ENCODE measurements at regions not wholly inside any gene's neighbourhood (a gene's known extent, or its start where the extent isn't known, plus 50 kb on each side); places are given as distances from the start of the nearest gene placed in this dataset.

GRCh38 chr3:67860429-67860828, 206.0 kb upstream of the SUCLG2 start:
- WGBS, 5 donors: 87 to 93% (median 88%) methylated on average over 3 of the region's 3 CpGs
- TF ChIP-seq POLR2AphosphoS5 (IDR thresholded peaks at IDR 0.05): no peak
- TF ChIP-seq CTCF (IDR thresholded peaks at IDR 0.05 in 8 of 11, conservative IDR thresholded peaks at IDR 0.05 in 3 of 11): no peak
- no peak for TF ChIP-seq POLR2A (IDR thresholded peaks at IDR 0.05)

GRCh38 chr3:67858492-67858891, 204.1 kb upstream of the SUCLG2 start:
- intact Hi-C loops (cut with DNase I; ENCODE audit: low total_unique reads): no loop called here
- H3K36me3 ChIP-seq: no peaks in the 10 kb centered on the region
- H3K4me1 ChIP-seq: no peaks in the 10 kb centered on the region
- no peak overlapping the region for H3K27ac ChIP-seq
- no peak overlapping the region for H3K4me3 ChIP-seq
- H3K9me3 ChIP-seq: peaks cover 0 to 5% (median 0%) of the 10 kb centered on the region in 8 donors
- TF ChIP-seq CTCF (IDR thresholded peaks at IDR 0.05 in 8 of 11, conservative IDR thresholded peaks at IDR 0.05 in 3 of 11) (no peak), POLR2AphosphoS5 (IDR thresholded peaks at IDR 0.05) (no peak), POLR2A (IDR thresholded peaks at IDR 0.05) (no peak)
- no peak for DNase-seq
- H3K27me3 ChIP-seq (replicated peaks in 1 of 7): no peaks in the 10 kb centered on the region

More at GRCh38 chr3:67860429-67860828, 206.0 kb upstream of the SUCLG2 start:
- Histone ChIP-seq H3K9me3 (peaks cover 0 to 5% (median 0%) of the 10 kb centered on the region in 8 donors), H3K4me3 (no peak overlapping the region), H3K36me3 (no peaks in the 10 kb centered on the region), H3K4me1 (no peaks in the 10 kb centered on the region), H3K27me3 (replicated peaks in 1 of 7) (no peaks in the 10 kb centered on the region), H3K27ac (no peak overlapping the region)
- no peak for DNase-seq
- intact Hi-C loops (cut with DNase I; ENCODE audit: low total_unique reads): no loop called here

GRCh38 chr3:67856718-67857117, 202.3 kb upstream of the SUCLG2 start:
- TF ChIP-seq POLR2A (IDR thresholded peaks at IDR 0.05): no peak
- TF ChIP-seq CTCF (IDR thresholded peaks at IDR 0.05 in 8 of 11, conservative IDR thresholded peaks at IDR 0.05 in 3 of 11): no peak
- no peak for TF ChIP-seq POLR2AphosphoS5 (IDR thresholded peaks at IDR 0.05)
- Histone ChIP-seq H3K27ac (no peak overlapping the region), H3K4me1 (no peaks in the 10 kb centered on the region), H3K36me3 (no peaks in the 10 kb centered on the region), H3K27me3 (replicated peaks in 1 of 7) (no peaks in the 10 kb centered on the region), H3K9me3 (peaks cover 0 to 5% (median 0%) of the 10 kb centered on the region in 8 donors), H3K4me3 (no peak overlapping the region)
- WGBS, 5 donors: 90 to 96% (median 93%) methylated on average over 7 of the region's 7 CpGs
- DNase-seq: no peak
- intact Hi-C loops (cut with DNase I; ENCODE audit: low total_unique reads): no loop called here

GRCh38 chr3:67854663-67855062, 200.3 kb upstream of the SUCLG2 start:
- intact Hi-C loops (cut with DNase I; ENCODE audit: low total_unique reads): no loop called here
- DNase-seq: no peak

More at GRCh38 chr3:67854663-67855062, 200.3 kb upstream of the SUCLG2 start:
- WGBS, 5 donors: 74 to 88% (median 78%) methylated on average over 1 of the region's 1 CpG
- Histone ChIP-seq H3K27ac (no peak overlapping the region), H3K27me3 (replicated peaks in 1 of 7) (no peaks in the 10 kb centered on the region), H3K9me3 (peaks cover 0 to 5% (median 0%) of the 10 kb centered on the region in 8 donors), H3K36me3 (no peaks in the 10 kb centered on the region), H3K4me3 (no peak overlapping the region), H3K4me1 (no peaks in the 10 kb centered on the region)
- TF ChIP-seq POLR2A (IDR thresholded peaks at IDR 0.05): no peak
- no peak for TF ChIP-seq POLR2AphosphoS5 (IDR thresholded peaks at IDR 0.05)
- no peak for TF ChIP-seq CTCF (IDR thresholded peaks at IDR 0.05 in 8 of 11, conservative IDR thresholded peaks at IDR 0.05 in 3 of 11)
